ENCODE measurements at regions not wholly inside any gene's neighbourhood (a gene's known extent, or its start where the extent isn't known, plus 50 kb on each side); places are given as distances from the start of the nearest gene placed in this dataset.

GRCh38 chr5:159639590-159639989 lies 276.7 kb upstream of the ADRA1B start:
- Histone ChIP-seq H3K36me3 (no peaks in the 10 kb centered on the region), H3K4me1 (no peaks in the 10 kb centered on the region), H3K9me3 (no peaks in the 10 kb centered on the region), H3K27me3 (no peaks in the 10 kb centered on the region), H3K27ac (no peak overlapping the region), H3K4me3 (no peak overlapping the region)
- intact Hi-C loops (cut with DNase I; ENCODE audit: low total_unique reads), result no loop called here
- DNase-seq, result no peak
- TF ChIP-seq CTCF (IDR thresholded peaks at IDR 0.05), result no peak

DNA sequence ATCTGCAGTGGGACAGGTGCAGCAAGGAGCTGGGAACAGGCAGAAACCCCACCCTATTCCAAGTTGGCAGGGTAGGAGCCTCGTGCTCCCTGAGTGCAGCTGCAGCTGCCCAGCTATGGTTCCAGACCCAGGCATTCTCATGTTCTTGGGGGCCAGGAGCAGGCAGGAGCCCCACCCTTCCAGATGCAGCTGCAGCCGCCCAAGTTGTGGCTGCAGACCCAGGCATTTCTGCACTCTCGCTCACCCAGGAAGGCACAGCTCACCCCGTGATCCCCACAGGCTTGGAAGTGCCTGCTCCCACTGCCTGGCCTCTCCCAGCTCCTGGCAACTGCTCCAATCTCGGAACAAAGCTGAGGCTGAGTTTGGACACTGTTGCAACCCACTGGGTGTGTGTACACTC lies 275.8 kb upstream of the ADRA1B start:
- no peak for TF ChIP-seq CTCF (IDR thresholded peaks at IDR 0.05)
- no peak overlapping the region for H3K4me3 ChIP-seq
- no peaks in the 10 kb centered on the region for H3K4me1 ChIP-seq
- H3K27me3 ChIP-seq, result no peaks in the 10 kb centered on the region
- no peak overlapping the region for H3K27ac ChIP-seq
- intact Hi-C loops (cut with DNase I; ENCODE audit: low total_unique reads), result no loop called here
- H3K36me3 ChIP-seq, result no peaks in the 10 kb centered on the region
- H3K9me3 ChIP-seq, result no peaks in the 10 kb centered on the region
- no peak for DNase-seq

DNA sequence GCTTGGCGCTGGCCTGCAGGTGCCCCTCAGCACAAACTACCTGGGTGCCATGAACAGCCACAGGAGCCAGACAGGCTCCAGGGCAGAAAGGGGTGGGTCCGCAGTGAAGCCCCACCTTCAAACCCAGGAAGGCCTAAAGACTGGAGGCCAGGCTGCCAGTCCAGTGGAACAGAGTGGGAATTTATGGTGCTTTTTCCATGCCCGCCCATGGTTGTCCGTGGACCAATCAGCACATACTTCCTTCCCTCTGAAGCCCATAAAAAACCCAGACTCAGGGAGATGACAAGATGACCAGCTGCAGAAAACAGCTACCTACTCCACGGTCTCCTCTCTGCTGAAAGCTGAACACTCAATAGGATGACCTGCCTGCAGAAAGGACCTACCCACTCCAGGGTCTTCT lies 275.4 kb upstream of the ADRA1B start:
- Histone ChIP-seq H3K9me3 (no peaks in the 10 kb centered on the region), H3K27me3 (no peaks in the 10 kb centered on the region), H3K36me3 (no peaks in the 10 kb centered on the region), H3K4me3 (no peak overlapping the region), H3K27ac (no peak overlapping the region), H3K4me1 (no peaks in the 10 kb centered on the region)
- intact Hi-C loops (cut with DNase I; ENCODE audit: low total_unique reads), result no loop called here
- no peak for DNase-seq
- no peak for TF ChIP-seq CTCF (IDR thresholded peaks at IDR 0.05)

DNA sequence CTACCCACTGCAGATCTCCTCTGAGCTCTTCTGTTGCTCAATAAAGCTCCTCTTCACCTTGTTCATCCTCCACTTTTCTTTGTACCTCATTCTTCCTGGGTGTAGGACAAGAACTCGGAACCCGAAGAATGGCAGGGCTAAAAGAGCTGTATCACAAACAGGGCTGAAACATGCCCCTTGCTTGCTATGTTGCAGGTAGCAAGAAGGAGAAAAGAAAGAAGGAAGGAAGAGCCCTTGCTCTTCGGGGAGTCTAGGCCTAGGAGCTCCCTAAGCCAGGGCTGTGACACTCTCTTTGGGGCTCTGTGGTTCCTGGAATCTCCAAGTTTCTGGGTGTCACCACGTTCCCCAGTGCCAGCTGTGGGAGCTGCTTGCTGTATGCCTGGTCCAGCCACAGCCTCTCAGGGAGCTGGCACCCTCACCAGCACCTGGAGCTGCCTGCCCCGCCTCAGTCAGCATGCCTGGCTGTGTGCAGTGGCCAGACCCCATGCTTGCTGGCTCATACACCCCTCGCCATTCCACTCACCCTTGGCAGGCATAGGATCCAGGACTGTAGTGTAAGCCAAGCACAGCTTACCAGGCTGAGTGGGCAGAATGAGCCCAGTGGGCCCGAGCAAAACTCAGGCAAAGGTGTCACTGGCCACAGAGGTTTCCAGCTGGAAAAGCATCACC lies 274.8 kb upstream of the ADRA1B start:
- no peak for DNase-seq
- no peaks in the 10 kb centered on the region for H3K36me3 ChIP-seq
- no peaks in the 10 kb centered on the region for H3K9me3 ChIP-seq
- TF ChIP-seq CTCF (IDR thresholded peaks at IDR 0.05), result no peak
- intact Hi-C loops (cut with DNase I; ENCODE audit: low total_unique reads), result no loop called here
- no peaks in the 10 kb centered on the region for H3K27me3 ChIP-seq
- no peaks in the 10 kb centered on the region for H3K4me1 ChIP-seq
- no peak overlapping the region for H3K27ac ChIP-seq
- H3K4me3 ChIP-seq, result no peak overlapping the region

DNA sequence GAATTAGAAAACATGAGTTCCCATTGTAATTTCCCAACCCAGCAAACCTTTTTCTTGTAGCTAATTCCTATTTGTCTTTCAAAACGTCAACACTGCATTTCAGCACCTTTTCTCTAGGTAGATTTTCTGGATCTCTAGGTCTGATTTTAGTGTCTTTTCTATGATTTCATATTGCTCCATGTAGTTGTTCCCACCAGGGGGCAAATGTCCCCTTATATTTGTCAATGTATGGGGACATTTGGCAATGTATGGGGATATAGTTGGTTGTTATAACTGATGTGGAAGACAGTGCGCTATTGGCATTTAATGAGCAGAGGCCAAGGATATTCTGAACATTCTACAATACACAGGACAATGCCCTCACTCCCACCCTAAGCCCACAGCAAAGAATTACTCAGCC lies 273.9 kb upstream of the ADRA1B start:
- DNase-seq, result no peak
- TF ChIP-seq CTCF (IDR thresholded peaks at IDR 0.05), result no peak
- Histone ChIP-seq H3K27me3 (no peaks in the 10 kb centered on the region), H3K27ac (no peak overlapping the region), H3K9me3 (no peaks in the 10 kb centered on the region), H3K4me3 (no peak overlapping the region), H3K36me3 (no peaks in the 10 kb centered on the region), H3K4me1 (no peaks in the 10 kb centered on the region)
- intact Hi-C loops (cut with DNase I; ENCODE audit: low total_unique reads), result no loop called here

- intact Hi-C loops (cut with DNase I; ENCODE audit: low total_unique reads), result no loop called here
- Histone ChIP-seq H3K4me3 (no peak overlapping the region), H3K27ac (no peak overlapping the region), H3K36me3 (no peaks in the 10 kb centered on the region), H3K4me1 (no peaks in the 10 kb centered on the region), H3K9me3 (no peaks in the 10 kb centered on the region), H3K27me3 (no peaks in the 10 kb centered on the region)
- DNase-seq, result no peak
- no peak for TF ChIP-seq CTCF (IDR thresholded peaks at IDR 0.05)
Observed at GRCh38 chr5:159644053-159644452, 272.2 kb upstream of the ADRA1B start.
